Iris pigment epithelial cell (primary cell): ENCODE measurements at regions not wholly inside any gene's neighbourhood (a gene's known extent, or its start where the extent isn't known, plus 50 kb on each side); places are given as distances from the start of the nearest gene placed in this dataset.
"Not testable (repeated sequence)": the region's sequence is repeated elsewhere in the genome, so short reads cannot be mapped to it uniquely, and the experiment has no call there.

ENCODE experiments used
- DNase-seq: peaks from one replicate; pipeline ENCODE4 v3.0.0-alpha.2; 2011; ENCODE audit warnings: low read depth

DNA sequence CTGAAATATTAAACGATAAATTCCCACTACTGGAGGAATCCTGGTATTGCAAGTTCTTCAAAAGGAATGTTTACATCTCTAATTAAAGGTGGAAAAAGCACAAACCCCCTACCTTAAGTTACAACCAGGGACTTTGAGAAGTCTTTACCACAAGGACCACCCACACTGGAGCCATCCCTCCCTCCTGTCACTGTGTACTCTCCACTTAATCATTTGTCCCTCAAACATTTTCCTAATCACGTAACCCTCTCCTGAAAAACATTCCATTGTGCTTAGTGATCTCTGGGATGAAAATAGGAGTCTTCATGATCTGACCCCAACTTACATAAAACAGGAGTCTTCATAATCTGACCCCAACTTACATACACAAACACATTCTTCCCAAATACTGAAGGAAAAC, 85.7 kb downstream of the SUCLG1 start:
- no peak for DNase-seq

DNA sequence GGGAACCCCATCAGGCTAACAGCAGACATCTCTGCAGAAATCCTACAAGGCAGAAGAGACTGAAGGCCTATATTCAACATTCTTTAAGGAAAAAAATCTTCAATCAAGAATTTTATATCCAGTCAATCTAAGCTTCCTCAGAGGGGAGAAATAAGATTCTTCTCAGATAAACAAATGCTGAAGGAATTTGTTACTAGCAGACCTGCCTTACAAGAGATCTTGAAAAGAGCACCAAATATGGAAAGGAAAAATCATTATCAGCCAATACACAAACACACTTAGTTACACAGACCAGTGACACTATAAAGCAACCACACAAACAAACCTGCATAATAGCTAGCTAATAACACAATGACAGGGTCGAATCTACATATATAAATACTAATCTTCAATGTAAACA, 96.5 kb downstream of the SUCLG1 start:
- DNase-seq, result no peak

DNA sequence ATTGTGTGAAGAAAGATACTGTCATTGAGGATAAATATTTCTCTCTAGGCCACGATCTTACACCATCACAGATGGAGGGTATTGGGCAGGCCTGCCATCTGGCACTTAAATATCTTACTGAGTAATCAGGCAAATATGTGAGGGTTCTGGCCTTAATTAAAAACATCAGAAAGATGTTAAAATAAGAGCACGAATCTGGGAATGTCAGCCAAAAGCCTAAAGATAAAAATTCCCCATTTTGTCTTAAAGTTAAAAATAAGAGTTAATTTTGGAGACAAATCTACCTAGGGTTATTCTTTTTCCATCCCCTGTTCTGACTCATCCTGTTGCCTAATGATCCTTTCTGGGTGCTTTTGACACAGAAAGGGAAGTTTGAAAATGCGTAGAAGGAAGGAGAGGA, 121.0 kb downstream of the SUCLG1 start:
- DNase-seq, result no peak

DNA sequence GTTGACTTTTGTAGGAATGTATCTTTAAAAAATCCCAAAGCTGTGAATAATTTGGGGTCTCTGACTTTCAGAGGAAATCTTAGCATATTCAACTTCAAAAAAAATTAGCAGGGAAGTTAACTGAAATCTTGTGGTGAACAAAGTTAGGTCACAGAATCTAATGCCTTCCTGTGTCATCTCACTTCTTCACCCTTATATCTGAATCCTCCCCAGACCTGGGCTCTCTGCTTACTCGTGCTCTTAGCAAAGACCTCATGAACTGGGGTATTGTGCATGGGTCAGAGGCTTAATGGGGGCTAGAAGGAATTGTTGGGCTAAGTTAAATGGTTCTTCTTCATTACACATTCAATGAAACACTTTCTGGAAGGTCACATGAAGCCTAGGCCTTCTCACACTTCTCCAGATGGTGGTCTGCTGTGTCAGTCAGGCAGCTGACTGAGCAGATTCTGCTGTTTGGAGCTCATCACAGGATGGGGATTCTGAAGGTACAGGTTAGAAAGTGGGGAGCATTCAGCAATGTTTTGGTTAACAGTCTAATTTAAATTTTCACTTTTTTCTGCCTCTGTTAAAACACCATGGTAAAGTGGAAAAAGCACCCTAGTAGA, 131.3 kb downstream of the SUCLG1 start:
- DNase-seq, result no peak

DNA sequence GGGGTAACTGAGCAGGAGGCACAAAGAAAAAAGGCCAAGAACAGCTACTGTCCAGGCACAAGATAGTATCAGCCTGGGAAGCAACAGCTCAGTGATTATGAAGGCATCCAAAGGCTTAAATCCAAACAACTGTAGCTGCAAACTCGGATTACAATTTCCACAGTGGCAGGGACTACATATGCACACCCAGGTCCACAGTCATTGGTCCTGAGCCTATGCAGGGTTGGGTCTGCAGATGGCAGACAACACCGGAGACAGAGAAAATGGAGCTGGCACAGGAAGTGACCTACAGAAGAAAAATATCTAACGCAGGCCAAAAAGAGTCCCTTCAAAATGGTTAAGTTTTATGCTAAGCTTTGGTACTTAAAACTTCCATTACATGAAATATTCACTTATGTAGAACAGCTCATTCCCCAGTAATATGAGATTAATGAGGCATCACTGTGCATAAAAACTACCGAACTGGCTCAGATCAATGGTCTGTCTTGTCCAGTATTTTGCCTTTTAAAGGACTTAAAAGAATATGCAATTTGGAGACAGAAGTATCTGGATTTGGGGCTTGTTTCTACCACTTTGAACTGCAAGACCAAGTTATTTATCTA, 132.1 kb downstream of the SUCLG1 start:
- no peak for DNase-seq

DNA sequence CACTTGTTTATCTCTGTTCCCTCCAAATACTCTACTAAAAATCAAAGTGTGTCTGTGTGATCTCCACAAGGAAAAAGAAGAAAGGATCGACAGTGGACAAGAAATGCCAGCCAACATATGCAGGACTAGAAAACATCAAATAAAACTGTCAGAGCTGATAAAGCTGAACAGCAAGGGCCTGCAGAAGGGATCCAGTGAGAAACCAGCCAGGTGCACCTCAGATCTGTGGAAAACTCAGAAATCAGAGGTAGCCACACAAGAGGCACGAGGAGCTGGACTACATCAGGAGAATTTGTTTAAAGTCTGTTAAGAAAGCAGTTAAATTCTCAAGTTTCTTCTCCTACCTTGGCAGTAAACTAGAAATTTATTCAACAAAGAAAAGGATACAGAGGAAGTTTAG, 135.2 kb downstream of the SUCLG1 start:
- DNase-seq, result no peak

DNA sequence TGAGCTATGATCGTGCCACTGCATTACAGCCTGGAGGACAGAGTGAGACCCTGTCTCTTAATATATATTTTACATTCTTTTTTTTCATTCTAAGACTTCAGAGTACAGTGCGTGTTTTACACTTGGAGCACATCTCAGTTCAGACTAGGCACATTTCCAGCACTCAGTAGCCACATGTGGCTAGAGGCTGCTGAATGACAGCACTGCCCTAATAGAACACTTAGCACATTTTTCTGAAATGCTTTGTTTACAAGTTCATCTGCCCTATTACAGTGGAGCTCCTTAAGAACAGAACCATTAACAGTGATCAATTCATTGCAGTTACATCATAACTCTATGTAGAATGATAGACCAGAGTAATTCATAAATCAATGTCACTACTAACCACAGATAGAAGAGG, 138.1 kb downstream of the SUCLG1 start:
- DNase-seq, result no peak

DNA sequence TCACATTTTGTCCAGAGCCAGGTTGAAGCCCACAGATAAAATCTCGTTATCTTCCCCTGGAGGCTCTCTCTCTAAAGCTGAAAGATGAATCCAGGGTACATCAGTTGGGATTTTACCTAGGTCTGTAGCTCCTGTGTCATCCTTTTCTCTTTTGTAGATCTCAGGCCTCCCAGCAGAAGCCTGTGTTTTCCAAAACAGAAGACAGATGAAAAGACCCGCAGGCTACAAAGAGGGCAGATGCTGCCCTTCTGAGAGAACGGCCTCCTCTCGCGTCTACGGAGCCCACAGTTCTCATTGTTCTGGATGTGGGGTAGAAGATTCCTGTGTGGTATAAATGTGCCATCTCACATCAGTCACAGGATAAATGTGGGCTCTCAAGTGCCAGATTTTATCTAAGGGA, 139.5 kb downstream of the SUCLG1 start:
- DNase-seq, result no peak

DNA sequence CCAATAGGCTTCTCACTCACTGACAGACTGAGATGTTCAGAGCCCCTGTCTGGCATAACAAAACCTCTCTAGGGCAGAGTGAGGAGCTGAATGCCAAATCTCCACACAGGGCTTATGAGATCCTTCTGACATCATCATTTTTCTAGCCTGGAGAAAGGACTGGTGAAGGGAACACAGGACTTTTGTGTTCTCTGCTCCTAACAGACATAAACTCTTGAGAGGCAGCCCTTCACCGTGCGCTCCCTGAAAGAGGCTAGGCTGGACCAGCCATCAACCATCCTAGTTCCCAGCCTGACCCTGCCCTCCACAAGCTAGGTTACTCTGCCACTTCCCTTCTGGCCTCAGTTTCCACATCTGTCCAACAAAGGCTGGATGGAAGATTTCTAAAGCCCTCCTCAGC, 141.9 kb downstream of the SUCLG1 start:
- no peak for DNase-seq

DNA sequence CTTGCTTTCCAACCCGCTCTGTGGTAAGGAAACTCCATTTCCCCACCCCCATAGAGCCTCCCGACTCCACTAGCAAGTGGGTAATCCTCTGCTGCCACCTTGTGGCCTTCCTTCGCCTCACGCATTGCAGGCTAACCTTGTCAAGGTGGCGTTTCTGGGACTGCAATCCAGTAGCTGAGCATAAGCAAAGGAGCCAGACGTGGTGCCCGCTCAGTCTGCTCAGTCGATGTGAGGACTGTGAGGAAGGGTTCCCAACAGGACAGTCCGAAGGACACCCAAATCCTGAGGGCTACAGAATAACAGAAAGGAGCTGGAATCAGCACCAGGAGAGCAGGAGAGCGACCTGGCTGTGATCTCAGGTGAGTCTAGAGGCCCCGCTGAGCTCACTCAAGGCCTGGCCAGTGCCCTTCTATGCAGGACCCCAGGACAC, 144.2 kb downstream of the SUCLG1 start:
- peak; percentile 75 for DNase-seq

DNA sequence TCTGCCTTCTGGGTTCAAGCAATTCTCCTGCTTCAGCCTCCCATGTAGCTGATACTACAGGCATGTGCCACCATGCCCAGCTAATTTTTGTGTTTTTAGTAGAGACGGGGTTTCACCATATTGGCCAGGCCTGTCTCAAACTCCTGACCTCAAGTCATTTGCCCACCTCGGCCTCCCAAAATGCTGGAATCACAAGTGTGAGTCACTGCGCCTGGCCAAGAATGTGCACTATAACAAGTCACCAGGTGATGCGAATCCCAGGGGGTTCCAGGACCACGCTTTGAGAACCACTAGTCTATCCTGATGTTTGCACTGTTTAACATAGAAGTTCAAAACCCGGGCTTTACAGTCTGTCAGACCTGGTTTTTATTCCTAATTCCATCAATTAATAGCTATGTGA, 144.8 kb downstream of the SUCLG1 start:
- DNase-seq, result no peak

DNA sequence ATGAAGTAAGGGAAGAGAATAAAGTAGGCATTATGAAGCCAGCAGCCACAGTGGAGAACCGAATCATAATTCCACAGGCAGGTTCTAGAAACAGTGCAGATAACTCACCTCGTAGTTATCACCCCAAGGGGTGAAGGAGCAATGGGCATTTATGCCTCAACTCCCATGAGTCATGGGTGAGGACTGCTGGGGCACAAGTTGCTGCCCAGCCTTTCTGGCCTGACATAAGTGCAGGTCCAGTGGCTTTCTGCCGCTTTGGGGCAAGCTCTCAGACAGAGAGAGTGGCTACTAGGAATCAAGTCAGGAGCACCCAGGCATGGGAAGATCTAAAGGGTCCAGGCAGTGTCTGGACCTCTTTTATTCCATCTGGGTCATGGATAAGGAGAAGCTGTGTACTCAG, 149.8 kb downstream of the SUCLG1 start:
- no peak for DNase-seq

DNA sequence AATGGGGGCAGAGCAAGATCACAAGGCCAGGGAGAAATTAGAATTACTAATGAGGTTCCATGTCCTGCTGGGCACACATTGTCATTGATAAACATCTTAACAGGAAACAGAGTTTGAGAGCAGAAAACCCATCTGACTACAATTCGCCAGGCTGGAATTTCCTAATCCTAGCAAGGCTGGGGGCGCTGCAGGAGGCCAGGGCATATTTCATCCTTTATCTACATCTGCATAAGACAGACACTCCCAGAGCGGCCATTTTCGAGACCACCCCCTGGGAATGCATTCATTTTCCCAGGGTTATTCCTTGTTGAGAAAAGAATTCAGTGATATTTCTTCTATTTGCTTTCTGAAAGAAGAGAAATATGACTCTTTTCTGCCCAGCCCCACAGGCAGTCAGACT, 152.7 kb downstream of the SUCLG1 start:
- DNase-seq, result no peak

DNA sequence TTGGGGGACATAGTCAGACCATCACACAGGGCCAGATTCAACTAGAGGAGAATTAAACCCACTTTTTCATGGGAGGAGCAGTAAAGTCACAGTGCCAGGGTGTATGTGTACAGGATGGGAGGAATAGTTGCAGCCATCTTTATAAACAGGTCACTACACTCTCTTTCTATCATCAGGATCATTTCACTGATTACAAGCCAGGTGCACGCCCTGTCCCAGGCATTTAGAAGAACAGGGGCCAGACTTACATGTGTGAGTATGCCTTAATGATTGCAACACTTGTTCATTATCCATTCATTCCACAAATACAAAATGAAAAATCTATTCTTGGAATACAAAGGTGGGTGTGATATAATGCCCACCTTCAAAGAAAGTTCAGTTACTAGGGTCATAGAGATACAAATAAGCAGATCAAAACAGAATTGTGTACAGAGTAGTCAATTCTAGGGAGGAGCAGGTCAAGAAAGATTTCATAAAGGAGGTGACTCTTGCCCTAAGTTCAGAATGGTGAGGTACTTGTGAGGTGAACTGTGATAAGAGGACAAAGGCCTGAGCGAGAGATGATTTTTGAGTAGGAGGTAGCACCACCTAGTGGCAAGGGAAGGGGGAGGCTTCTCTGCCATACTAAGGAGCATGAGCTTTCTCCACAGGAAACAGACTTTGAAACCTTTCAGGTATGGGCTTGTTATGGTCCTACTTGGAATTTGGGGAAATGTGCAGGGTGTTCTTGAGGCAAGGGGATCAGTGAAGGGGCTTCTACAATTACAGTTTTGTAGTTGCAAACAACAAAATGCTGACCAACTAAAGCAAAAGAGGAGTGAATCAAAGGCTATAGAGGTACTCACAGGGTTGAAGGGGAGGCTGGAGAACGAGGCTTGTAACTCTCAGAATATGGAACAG, 156.3 kb downstream of the SUCLG1 start:
- peak; percentile 51 for DNase-seq

DNA sequence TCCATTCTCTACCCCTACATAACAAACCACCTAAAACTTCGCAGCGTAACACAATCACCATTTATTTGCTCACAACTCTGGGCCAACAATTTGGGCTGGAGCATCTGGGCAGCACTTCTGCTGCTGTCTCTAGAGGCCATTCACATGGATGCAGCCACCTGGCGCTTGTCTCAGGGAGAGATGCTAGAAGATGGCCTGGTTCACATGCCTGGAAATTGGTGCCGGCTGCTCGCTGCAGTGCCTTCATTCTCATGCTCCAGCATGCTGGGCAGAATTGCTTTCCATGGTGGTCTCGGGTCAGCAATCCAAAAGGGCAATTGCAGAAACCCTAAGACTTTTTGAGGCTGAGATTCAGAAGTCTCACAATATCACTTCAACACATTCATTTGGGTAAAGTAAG, 157.4 kb downstream of the SUCLG1 start:
- no peak for DNase-seq

DNA sequence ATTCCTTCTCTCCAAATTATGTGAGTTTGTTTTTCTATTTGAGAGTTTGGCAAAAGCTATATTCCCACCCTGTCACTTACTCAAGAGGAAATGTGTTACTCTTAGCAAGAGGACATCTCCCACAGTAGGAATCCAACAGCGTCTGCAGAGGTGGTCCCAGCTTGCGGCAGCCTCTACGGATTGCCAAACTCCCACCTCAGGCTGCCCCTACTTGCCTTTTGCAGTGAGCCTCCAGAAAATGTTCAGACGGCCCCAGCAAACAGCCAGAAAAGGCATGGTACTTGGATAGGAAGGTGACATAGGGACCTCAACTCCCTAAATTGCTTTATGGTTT, 158.4 kb downstream of the SUCLG1 start:
- DNase-seq, result no peak

DNA sequence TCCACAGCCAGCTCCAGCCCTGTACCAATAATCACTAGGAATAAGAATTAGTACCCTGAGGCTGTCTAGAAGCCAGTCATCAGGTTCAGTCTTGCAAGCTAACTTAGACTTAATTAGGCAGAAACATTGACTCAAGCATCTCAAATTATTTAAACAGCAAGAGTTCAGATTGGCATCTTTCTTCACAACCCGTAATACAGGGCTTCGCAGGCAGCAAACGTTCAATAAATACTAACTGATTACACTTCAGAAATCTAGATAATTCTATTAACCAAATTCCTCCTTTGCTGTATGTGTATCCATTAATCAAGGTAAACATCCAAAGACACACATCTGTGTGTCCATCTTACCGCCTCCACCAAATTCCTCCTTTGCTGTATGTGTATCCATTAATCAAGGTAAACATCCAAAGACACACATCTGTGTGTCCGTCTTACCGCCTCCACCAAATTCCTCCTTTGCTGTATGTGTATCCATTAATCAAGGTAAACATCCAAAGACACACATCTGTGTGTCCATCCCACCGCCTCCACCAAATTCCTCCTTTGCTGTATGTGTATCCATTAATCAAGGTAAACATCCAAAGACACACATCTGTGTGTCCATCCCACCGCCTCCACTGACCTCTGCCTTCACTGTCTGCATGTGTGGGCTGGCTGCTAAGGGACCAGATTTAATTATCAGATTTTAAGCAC, 158.9 kb downstream of the SUCLG1 start:
- not testable (repeated sequence) for DNase-seq

DNA sequence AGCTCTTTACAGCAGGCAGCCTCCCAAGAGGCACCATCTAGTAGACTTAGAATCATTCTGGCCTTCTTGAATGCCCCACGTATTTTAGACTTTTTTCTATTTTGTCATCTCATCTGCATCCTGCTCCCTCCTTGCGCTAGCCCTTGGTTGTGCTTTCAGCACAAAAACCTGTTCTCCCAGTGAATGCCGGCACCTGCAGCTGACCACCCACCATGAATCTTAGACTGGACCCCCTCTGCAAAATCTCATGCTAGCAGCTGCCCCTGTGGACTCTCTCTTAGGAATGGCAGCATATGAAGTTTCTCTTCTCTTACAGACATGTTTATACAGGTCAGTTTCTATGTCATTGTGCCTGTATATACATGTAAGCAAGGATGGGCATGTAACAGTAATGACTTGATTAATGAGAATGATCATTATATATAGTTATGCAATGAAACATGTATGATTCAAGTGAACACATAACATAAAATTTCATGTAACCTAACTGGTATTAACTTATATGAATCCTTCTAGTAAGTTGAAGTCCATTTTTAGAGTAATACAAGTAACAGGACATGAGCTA, 159.8 kb downstream of the SUCLG1 start:
- DNase-seq, result no peak

DNA sequence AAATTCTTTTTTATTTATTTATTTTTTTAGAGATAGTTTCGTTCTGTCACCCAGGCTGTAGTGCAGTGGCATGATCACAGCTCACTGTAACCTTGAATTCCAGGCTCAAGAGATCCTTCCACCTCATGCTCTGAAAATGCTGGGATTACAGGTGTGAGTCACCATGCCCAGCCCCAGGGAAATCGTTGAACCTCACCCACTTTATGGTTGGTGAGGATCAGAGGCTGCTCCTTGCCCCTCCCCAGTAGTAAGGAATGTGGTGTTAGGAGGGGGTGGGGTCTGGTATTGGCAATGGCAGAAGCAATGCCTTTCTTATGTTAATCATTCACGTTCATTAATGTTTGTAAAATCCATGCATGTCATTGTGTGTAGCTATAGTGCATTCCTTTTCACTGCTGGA, 161.9 kb downstream of the SUCLG1 start:
- DNase-seq, result no peak

DNA sequence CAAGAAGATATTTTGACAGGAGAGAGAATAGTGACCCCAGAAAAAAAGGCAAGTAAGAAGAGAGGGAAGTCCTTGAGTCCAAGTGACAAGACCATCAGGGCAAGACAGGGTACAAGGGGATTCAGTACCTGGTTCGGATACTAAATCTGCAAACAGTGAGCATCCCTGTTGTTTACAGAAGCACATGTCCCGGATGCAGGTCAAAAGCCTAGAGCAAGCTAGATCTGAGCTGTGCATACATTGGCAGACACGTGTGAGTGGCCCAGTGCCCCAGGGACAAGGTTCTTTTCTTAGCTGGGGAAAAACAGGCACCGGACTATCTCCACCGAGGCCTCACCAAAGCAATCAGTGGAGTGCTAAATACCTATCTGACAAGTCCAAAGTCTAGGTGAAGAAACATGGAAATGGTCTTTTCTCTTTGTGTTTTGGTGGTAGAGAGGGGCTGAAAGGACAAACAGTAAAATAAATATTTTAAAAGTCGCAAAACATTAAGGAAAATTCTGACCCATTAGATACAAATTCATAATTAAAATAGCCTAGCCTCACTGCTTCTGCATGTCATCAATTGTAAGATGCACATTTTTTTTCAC, 165.2 kb downstream of the SUCLG1 start:
- DNase-seq, result no peak

DNA sequence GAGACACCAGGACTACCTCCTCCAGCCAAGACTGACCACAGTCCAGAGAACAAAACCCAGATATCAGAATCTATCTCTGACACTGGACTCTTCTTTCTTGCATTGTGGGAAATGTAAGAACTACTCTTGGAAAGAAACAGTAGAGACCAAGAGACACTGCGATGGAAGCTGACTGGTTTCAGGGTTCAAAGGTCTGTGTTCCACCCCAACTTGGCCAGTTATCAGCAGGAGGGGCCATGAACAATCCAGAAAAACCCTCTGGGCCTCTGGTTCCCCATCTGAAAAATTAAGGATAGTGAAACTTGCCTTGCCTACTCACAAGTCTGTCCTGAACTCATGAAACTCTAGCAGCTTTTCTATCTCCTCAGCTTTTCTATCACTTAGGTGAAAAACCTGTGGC, 166.5 kb downstream of the SUCLG1 start:
- DNase-seq, result no peak

DNA sequence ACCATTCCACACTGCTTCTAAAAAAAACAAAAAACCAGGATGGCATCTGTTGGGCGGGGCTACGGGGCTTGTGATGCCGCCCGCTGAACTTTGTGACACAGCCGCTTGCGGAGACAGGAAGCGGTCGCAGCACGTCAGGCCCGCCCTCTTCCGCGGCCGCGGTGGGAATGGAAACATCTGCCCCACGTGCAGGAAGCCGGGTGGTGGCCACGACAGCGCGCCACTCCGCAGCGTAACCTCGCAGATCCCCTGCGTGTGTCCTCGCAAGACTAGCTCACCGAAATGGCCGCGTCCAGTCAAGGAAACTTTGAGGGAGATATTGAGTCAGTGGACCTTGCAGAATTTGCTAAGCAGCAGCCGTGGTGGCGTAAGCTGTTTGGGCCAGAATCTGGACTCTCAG, 168.5 kb downstream of the SUCLG1 start:
- no peak for DNase-seq
